ENCODE measurements at regions not wholly inside any gene's neighbourhood (a gene's known extent, or its start where the extent isn't known, plus 50 kb on each side); places are given as distances from the start of the nearest gene placed in this dataset.

DNA sequence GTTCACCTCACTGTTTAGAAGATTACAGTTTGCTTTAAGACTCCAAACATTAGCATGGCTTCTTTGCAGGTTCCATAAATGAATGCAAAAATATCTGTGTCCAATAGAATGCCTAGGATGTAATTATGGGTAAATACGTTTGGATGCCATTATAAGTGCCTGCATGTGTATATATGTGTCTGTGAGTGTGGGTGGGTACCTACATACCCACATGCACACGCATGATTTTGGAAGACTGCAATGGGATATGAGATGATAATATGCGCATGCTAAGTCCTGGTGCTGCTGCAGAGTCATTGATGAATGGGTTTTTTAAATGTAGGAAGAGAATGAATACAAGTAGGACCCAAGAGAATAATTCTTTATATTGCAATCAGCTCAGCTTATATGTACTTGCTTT is 406.4 kb downstream of the ZSWIM6 start:
- no peak for DNase-seq (ENCODE audit: low spot score)

- no peak for DNase-seq (ENCODE audit: low spot score)
These were observed 412.9 kb downstream of the ZSWIM6 start for GRCh38 chr5:61744690-61745619.

GRCh38 chr5:61746831-61747575 is 414.9 kb downstream of the ZSWIM6 start:
- DNase-seq (ENCODE audit: low spot score) = no peak

GRCh38 chr5:61748121-61748520 is 416.1 kb downstream of the ZSWIM6 start:
- DNase-seq (ENCODE audit: low spot score) = no peak

- no peak for DNase-seq (ENCODE audit: low spot score)
These were observed 416.6 kb downstream of the ZSWIM6 start for GRCh38 chr5:61748651-61749050.

- no peak for DNase-seq (ENCODE audit: low spot score)
These were observed 420.5 kb downstream of the ZSWIM6 start for GRCh38 chr5:61752588-61752987.

- DNase-seq (ENCODE audit: low spot score) = no peak
These were observed 422.7 kb downstream of the ZSWIM6 start for GRCh38 chr5:61754792-61755191.

- no peak for DNase-seq (ENCODE audit: low spot score)
These were observed 423.7 kb downstream of the ZSWIM6 start for GRCh38 chr5:61755726-61756222.

DNA sequence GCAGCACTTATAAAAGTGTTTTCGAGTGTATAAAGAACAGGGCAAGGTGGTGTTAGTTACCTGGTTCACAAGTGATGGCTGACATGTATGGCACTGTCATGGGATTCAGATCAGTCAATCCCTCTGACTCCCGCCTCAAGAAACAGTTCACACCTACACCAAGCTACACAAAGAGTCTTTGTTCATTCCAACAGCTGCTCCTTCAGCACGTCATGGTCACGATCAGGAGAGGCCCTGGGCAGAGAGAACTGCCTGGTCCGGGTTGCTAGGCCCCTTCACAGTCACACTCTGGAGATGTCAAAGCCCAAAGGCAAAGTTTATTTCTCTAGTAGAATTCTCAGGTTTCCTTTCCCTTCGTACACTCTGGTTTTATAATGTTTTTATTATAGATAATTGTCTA is 426.7 kb downstream of the ZSWIM6 start:
- no peak for DNase-seq (ENCODE audit: low spot score)

DNA sequence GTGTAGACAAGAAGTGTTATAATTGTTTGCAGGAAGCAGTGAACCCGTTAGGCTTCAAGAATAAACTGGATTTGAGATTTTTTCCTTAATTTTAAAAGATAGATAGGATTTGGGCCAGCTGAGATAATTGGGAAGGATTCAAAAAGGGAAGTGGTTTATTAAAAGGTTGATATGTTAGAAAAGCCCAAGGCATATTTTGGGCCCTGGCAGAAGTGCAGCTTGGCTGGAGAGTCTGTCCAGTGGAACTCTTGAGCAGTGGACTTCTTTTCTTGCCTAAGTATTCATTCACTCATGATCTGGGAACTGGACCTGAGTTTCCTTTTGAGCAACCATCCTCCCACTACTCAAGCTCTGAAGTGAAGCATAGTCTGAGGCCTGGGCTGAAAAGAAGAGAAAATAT is 433.4 kb downstream of the ZSWIM6 start:
- no peak for DNase-seq (ENCODE audit: low spot score)

GRCh38 chr5:61766141-61766540 is 434.1 kb downstream of the ZSWIM6 start:
- DNase-seq (ENCODE audit: low spot score) = no peak

- no peak for DNase-seq (ENCODE audit: low spot score)
These were observed 435.4 kb downstream of the ZSWIM6 start for GRCh38 chr5:61767231-61768080.

GRCh38 chr5:61768692-61769281 is 436.7 kb downstream of the ZSWIM6 start:
- peak; percentile 57 for DNase-seq (ENCODE audit: low spot score)

- DNase-seq (ENCODE audit: low spot score) = no peak
These were observed 439.0 kb downstream of the ZSWIM6 start for GRCh38 chr5:61771062-61771461.

DNA sequence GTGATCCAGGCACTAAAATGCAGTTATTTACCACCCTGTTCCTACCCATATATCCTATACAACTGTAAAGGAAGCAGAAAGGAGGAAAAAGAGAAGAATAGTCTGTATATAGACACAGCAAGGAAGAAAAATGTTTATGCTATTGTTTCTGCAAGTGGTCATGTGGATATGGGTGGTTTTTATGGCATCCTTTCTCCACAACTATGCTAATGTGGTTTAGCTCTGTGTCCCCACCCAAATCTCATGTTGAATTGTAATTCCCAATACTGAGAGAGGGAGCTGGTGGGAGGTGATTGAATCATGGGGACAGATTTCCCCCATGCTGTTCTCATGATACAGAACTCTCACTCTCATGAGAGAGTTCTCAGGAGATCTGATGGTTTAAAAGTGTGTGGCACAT is 439.8 kb downstream of the ZSWIM6 start:
- no peak for DNase-seq (ENCODE audit: low spot score)

DNA sequence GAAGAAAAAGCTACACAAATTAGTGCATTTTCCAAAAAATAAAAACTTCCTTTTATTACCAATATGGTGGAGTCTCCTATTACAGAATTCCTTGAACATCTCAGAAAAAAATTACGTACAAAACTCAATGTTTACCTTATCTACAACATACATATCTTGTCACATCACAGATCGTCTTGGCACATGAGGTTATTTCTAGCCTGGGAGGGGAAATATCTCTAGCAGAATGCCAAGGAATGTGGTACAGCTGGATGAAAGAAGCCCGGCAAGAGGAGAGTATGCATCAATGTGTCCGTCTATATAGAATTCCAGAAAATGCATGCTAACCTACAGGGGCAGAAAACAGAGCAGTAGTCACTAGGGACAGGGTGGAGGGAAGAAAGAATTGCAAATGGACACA is 443.8 kb downstream of the ZSWIM6 start:
- no peak for DNase-seq (ENCODE audit: low spot score)

- no peak for DNase-seq (ENCODE audit: low spot score)
These were observed 445.2 kb downstream of the ZSWIM6 start for GRCh38 chr5:61777292-61777691.

GRCh38 chr5:61779743-61780142 is 447.7 kb downstream of the ZSWIM6 start:
- DNase-seq (ENCODE audit: low spot score) = no peak

DNA sequence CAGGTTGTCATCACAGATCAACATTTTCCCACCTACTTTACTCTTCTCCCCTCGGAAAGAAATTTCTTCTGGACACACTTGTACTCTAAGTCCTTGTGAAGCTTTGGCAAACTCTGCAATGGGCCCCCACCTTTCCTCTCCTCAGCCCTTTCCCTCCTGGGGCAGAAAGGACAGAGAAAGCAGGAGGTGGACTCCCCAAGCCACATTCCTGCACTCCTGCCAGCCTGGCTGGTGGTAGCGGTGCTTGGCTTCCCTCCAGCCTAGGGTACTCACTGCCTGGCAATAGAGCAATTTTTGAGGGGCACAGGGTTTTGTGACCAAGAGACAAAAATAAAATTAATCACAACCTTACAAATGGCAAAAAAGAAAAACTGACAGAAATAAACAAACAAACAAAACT is 451.4 kb downstream of the ZSWIM6 start:
- DNase-seq (ENCODE audit: low spot score) = no peak

GRCh38 chr5:61784341-61784740 is 452.3 kb downstream of the ZSWIM6 start:
- no peak for DNase-seq (ENCODE audit: low spot score)

- no peak for DNase-seq (ENCODE audit: low spot score)
These were observed 456.5 kb downstream of the ZSWIM6 start for GRCh38 chr5:61788548-61788947.

GRCh38 chr5:61790007-61790406 is 457.9 kb downstream of the ZSWIM6 start:
- no peak for DNase-seq (ENCODE audit: low spot score)
